ENCODE measurements at regions not wholly inside any gene's neighbourhood (a gene's known extent, or its start where the extent isn't known, plus 50 kb on each side); places are given as distances from the start of the nearest gene placed in this dataset.

DNA sequence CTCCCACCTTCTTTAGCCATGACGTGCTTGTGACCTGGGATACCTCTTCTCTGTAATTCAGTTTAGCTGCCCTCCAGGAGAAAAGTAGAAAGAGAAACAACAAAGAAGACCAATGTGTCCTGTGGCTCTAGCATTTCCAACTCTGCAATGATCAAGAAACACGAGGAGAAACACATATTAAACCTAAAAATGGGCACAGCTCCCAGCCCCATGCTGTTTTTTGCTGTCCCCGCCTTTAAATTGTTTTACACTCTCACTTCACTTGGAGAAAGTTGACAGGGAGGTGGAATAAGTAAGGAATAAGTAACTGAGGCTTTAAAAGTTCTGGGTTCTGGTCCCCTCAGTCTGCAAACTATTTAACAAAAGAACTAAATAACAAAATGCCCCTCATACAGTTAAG is 390.6 kb downstream of the TNS1 start:
- H3K27me3 Mint-ChIP-seq (ENCODE audit: low read depth in 3 of 3): peaks cover 3 to 8% (median 6%) of the 10 kb centered on the region in 3 donors
- no peak overlapping the region for H3K4me3 ChIP-seq (replicated peaks in 1 of 3; ENCODE audit: low read depth in 2 of 3, low read length in 3 of 3)
- H2AFZ ChIP-seq (ENCODE audit: insufficient read depth, low read depth, low read length, poor library complexity, severe bottlenecking): no peak overlapping the region
- no peaks in the 10 kb centered on the region for H3K27me3 ChIP-seq (ENCODE audit: control insufficient read depth in 2 of 2, insufficient read depth in 2 of 2, low read length in 2 of 2)
- TF ChIP-seq, protein P1, sequence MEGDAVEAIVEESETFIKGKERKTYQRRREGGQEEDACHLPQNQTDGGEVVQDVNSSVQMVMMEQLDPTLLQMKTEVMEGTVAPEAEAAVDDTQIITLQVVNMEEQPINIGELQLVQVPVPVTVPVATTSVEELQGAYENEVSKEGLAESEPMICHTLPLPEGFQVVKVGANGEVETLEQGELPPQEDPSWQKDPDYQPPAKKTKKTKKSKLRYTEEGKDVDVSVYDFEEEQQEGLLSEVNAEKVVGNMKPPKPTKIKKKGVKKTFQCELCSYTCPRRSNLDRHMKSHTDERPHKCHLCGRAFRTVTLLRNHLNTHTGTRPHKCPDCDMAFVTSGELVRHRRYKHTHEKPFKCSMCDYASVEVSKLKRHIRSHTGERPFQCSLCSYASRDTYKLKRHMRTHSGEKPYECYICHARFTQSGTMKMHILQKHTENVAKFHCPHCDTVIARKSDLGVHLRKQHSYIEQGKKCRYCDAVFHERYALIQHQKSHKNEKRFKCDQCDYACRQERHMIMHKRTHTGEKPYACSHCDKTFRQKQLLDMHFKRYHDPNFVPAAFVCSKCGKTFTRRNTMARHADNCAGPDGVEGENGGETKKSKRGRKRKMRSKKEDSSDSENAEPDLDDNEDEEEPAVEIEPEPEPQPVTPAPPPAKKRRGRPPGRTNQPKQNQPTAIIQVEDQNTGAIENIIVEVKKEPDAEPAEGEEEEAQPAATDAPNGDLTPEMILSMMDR (IDR thresholded peaks at IDR 0.05): no peak
- WGBS (ENCODE audit: insufficient coverage): no CpG with 5 or more reads among the region's 3 CpGs
- DNase-seq: no peak
- no peaks in the 10 kb centered on the region for H3K4me1 ChIP-seq (ENCODE audit: control insufficient read depth in 1 of 2, insufficient read depth in 2 of 2, low read length in 2 of 2)
- no peak overlapping the region for H3K4me2 ChIP-seq (replicated peaks; ENCODE audit: extremely low read depth, low read length, poor library complexity, severe bottlenecking)
- H3K27ac Mint-ChIP-seq: no peak overlapping the region
- intact Hi-C loops (cut with micrococcal nuclease): no loop called here
- no peak overlapping the region for H3K9ac ChIP-seq (ENCODE audit: insufficient read depth, low read length, poor library complexity, severe bottlenecking)
- no peaks in the 10 kb centered on the region for H3K9me3 Mint-ChIP-seq
- H3K27ac ChIP-seq (ENCODE audit: low read depth in 1 of 2, low read length in 2 of 2): no peak overlapping the region
- no peaks in the 10 kb centered on the region for H3K9me3 ChIP-seq (replicated peaks in 1 of 2; ENCODE audit: control insufficient read depth in 1 of 2, insufficient read depth in 1 of 2, low read length in 2 of 2)
- H3K4me1 Mint-ChIP-seq: peaks cover 3% of the 10 kb centered on the region
- H3K79me2 ChIP-seq (ENCODE audit: insufficient read depth, low read length): no peaks in the 10 kb centered on the region
- H3K4me3 Mint-ChIP-seq: no peak overlapping the region
- no peaks in the 10 kb centered on the region for H3K36me3 Mint-ChIP-seq
- no peaks in the 10 kb centered on the region for H3K36me3 ChIP-seq (replicated peaks in 1 of 2; ENCODE audit: control insufficient read depth in 1 of 2, insufficient read depth in 2 of 2, low read length in 2 of 2)
- no peaks in the 10 kb centered on the region for H4K20me1 ChIP-seq (ENCODE audit: insufficient read depth, low read length)

DNA sequence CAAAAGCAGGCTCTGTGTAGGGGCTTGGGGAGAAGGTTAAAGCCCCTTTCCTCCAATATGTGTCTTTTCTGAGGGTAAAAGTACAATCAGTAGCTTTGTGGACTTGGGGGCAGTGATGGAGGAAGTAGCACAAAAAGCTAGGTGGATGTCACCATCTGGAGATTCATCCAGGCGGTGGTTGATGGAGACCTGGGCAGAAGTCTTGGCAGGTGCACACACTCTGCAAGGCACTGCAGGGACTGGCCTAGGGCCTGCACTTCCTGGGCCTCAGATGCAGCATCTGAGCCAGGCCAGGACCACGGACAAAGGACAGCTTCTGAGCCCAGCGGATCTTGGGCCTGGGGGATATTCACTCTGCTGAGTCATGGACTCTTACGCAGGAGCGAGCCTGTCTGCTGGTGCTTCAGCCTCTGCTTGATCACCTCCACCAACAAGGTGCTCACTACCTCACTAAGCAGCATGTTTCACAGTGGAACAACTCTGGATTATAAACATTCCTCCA is 391.1 kb downstream of the TNS1 start:
- no peaks in the 10 kb centered on the region for H3K9me3 ChIP-seq (replicated peaks in 1 of 2; ENCODE audit: control insufficient read depth in 1 of 2, insufficient read depth in 1 of 2, low read length in 2 of 2)
- no peak overlapping the region for H2AFZ ChIP-seq (ENCODE audit: insufficient read depth, low read depth, low read length, poor library complexity, severe bottlenecking)
- H3K27ac ChIP-seq (ENCODE audit: low read depth in 1 of 2, low read length in 2 of 2): no peak overlapping the region
- H3K9ac ChIP-seq (ENCODE audit: insufficient read depth, low read length, poor library complexity, severe bottlenecking): no peak overlapping the region
- no peaks in the 10 kb centered on the region for H3K79me2 ChIP-seq (ENCODE audit: insufficient read depth, low read length)
- intact Hi-C loops (cut with micrococcal nuclease): no loop called here
- WGBS (ENCODE audit: insufficient coverage): 89% methylated on average over 5 of the region's 5 CpGs
- no peak overlapping the region for H3K4me3 ChIP-seq (replicated peaks in 1 of 3; ENCODE audit: low read depth in 2 of 3, low read length in 3 of 3)
- no peak for DNase-seq
- Mint-ChIP-seq H3K27ac (no peak overlapping the region), H3K27me3 (ENCODE audit: low read depth in 3 of 3) (peaks cover 5 to 8% (median 6%) of the 10 kb centered on the region in 3 donors), H3K4me1 (peaks cover 3% of the 10 kb centered on the region), H3K9me3 (no peaks in the 10 kb centered on the region), H3K4me3 (no peak overlapping the region), H3K36me3 (no peaks in the 10 kb centered on the region)
- TF ChIP-seq, protein P1 (IDR thresholded peaks at IDR 0.05): no peak
- H3K4me2 ChIP-seq (replicated peaks; ENCODE audit: extremely low read depth, low read length, poor library complexity, severe bottlenecking): no peak overlapping the region
- no peaks in the 10 kb centered on the region for H3K27me3 ChIP-seq (ENCODE audit: control insufficient read depth in 2 of 2, insufficient read depth in 2 of 2, low read length in 2 of 2)
- H4K20me1 ChIP-seq (ENCODE audit: insufficient read depth, low read length): no peaks in the 10 kb centered on the region
- no peaks in the 10 kb centered on the region for H3K4me1 ChIP-seq (ENCODE audit: control insufficient read depth in 1 of 2, insufficient read depth in 2 of 2, low read length in 2 of 2)
- no peaks in the 10 kb centered on the region for H3K36me3 ChIP-seq (replicated peaks in 1 of 2; ENCODE audit: control insufficient read depth in 1 of 2, insufficient read depth in 2 of 2, low read length in 2 of 2)

Measured in CD14-positive monocyte (primary cell).